Fibroblast of upper back skin (primary cell): ENCODE measurements at regions not wholly inside any gene's neighbourhood (a gene's known extent, or its start where the extent isn't known, plus 50 kb on each side); places are given as distances from the start of the nearest gene placed in this dataset.
"Not testable (repeated sequence)": the region's sequence is repeated elsewhere in the genome, so short reads cannot be mapped to it uniquely, and the experiment has no call there.

Experiments
- DNase-seq: peaks from one replicate; pipeline ENCODE4 v3.0.0-alpha.2; 2013

- DNase-seq, result no peak
These were observed 178.8 kb downstream of the RPRM start for GRCh38 chr2:153299809-153300208.

- no peak for DNase-seq
These were observed 179.3 kb downstream of the RPRM start for GRCh38 chr2:153299217-153299616.

- DNase-seq, result no peak
These were observed 184.3 kb downstream of the RPRM start for GRCh38 chr2:153294199-153294786.

GRCh38 chr2:153291718-153292117 lies 186.8 kb downstream of the RPRM start:
- DNase-seq, result no peak

DNA sequence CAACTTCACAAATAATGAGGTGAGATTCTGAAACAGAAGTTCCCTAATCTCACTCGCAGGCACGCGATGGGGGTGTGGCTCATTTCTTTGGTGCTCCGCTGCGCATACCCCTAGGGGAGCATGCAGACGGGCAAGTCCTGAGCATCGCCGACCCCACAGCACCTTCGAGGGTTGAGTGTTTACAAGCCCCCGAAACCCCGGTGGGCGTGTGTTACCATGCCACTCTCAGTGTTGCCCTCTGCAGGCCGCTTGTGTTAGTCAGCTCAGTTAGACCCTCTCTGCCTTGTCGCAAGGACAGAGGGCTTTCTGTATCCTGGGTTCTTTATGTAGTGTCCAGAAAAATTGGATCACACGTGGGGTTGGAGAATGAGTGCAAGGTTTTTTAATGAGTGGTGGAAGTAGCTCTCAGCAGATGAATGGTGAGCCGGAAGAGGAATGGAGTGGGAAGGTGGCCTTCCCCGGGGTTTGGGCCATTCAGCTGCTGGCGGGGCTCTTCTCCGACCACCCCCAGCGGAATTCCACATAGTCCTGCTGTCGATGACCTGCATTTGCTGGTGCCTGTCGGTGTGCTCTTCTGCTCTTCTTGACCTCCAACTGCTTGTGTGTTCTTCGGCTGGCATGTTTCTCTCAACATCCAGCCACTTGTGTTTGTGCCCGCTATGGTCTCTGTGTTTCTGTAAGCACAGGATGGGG lies 191.3 kb downstream of the RPRM start:
- no peak for DNase-seq

DNA sequence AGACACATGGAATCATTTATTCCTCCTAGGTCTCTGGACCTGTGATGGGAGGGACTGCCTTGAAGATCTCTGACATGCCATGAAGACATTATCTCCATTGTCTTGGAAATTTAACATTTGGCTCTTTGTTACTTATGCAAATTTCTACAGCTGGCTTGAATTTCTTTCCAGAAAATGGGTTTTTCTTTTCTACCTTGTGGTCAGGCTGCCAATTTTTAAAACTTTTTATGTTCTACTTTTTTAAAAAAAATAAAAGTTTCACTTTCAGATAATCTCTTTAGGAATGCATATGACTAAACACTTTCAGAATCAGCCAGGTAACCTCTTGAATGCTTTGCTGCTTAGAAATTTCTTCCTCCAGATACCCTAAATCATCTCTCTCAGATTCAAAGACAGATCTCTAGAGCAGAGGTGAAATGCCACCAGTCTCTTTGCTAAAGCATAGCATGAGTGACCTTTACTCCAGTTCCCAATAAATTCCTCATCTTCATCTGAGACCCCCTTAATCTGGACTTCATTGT lies 209.6 kb downstream of the RPRM start:
- DNase-seq, result no peak

DNA sequence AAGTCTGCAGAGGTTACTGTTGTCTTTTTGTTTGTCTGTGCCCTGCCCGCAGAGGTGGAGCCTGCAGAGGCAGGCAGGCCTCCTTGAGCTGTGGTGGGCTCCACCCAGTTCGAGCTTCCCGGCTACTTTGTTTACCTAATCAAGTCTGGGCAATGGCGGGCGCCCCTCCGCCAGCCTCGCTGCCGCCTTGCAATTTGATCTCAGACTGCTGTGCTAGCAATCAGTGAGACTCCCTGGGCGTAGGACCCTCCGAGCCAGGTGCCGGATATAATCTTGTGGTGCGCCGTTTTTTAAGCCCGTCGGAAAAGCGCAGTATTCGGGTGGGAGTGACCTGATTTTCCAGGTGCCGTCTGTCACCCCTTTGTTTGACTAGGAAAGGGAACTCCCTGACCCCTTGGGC lies 221.7 kb downstream of the RPRM start:
- DNase-seq, result not testable (repeated sequence)

GRCh38 chr2:153246636-153247035 lies 231.9 kb downstream of the RPRM start:
- not testable (repeated sequence) for DNase-seq

GRCh38 chr2:153235516-153235915 lies 243.0 kb downstream of the RPRM start:
- DNase-seq, result no peak

DNA sequence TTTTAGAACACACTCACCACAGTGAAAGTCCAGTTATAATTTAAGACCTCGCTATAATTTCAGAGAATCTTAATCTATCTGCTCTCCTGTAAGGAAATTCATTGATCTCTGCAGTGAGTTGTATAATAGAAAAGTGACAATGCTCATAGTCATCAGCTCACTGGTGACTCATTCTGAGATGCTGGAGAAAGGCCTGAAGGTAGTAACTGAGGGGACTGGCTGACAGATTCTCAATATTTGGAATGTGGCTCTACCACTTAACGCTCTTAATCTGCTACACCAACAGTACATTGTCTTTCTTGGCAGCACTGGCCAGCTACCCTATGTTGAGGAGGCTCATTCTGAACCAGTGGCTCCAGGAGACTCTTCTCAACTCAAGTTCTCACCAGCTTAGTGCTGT lies 246.1 kb downstream of the RPRM start:
- no peak for DNase-seq

DNA sequence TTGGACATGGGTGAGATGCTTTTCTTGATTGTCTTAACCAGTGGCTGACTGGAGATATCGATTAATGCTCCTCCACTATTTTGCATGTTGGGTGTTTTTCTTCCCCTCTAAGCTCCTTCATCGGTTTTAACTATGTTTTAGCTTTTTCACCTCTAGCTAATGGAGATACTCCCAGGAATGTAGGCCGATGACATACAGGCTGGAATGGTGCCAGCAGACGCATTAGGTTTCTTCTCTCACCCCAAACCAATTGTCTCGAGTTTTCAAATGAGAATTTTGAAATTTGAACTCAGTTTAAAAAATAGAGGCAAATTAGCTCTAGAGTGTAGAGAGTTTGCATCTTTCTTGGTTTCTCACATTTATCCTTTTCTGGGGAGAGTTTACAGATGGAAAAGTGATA lies 247.6 kb downstream of the RPRM start:
- no peak for DNase-seq

DNA sequence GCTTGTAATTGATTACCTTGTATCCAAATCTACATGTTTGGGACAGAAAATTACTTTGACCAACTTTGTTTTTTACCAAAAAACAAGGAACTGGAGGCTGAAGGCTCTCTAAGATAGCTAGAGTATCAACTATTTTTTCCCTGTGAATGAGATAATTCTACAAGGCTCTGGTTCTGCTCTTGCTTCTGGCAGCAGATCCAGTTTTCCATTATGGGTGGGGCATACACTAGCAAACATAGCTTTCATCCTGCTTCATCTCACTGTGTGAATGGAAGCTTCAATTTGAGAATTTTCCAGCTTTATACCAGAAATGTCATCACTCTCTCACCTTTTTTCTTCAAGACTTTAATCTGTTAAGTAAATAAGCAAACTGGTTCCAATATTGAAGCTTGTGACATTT lies 249.7 kb downstream of the RPRM start:
- DNase-seq, result no peak

- DNase-seq, result no peak
These were observed 250.6 kb downstream of the RPRM start for GRCh38 chr2:153227981-153228380.

DNA sequence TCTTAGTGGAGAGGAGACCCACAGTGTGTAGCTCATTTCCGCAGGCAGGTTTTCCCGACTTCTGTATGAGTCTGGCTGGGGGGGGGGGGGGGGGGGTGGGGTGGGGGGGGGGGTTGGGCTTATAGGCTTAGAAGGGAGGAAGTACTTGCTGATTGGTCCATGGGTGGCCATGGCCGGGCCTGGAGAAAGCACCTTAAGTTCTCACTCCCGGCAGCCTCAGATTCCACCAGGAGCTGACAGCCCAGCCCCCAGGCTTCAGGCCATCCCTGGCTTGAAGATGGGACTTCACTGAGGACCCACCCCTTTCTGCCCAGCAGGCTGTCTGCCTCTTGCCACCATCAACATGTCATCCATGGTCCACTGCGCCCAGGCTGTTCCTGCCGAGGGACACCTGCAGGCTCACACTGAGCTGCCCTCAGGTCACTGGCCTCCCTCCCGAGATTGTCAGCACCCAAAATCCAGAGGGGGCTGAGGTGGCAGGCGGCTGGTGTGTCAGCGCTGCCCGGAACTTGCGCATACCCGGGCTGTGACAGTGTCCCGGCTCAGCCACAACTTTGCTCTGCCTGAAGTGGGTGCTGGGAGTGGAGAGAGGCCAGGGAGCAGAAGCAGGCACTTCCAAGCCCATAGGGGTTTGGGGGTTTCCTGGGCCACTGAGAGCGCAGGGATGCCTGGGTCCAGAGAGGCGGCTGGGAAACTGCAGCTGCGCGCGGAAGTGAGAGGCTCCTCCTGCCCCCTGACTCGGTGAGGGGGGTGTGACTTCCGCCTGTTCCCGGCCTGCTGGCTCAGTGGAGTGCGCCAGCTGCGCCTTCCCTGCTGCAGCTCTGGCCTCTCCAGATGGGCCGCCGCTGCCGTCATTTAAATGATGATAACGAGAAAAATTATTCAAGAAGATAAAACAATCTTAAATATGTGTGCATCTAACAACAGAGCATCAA lies 256.1 kb downstream of the RPRM start:
- no peak for DNase-seq

- no peak for DNase-seq
These were observed 257.1 kb downstream of the RPRM start for GRCh38 chr2:153221506-153221905.

DNA sequence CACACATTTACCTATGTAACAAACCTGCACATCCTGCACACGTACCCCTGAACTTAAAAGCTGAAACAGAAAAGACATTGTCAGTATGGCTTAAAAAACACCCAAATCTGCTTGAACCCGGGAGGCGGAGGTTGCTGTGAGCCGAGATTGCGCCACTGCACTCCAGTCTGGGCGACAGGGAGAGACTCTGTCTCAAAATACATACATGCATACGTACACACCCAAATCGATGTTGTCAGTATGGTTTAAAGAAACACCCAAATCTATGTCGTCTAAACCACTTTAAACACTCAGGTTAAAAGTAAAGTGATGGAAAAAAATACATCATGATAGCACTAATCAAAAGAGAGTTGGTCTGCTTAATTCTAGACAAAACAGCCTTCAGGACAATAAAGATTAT lies 257.5 kb downstream of the RPRM start:
- no peak for DNase-seq

DNA sequence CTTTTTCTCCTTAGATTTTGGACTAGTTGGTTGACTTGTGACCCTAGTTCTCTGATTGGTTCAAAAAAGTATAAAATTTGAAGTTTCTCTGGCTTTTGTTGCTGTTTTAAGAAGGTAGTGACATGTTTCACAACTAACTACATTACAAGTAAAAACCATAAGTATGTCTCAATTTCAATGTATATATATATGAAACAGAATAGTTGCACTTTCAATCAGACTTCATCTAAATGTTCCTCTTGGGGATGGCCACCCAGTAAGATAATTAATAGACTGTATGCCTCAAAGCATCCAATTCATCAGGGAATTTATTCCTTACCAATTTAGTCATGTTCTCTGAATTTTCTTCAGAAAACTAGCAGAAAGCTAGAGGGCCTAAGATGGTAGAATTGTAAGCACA lies 259.7 kb downstream of the RPRM start:
- no peak for DNase-seq

GRCh38 chr2:153214337-153214736 lies 264.2 kb downstream of the RPRM start:
- no peak for DNase-seq

DNA sequence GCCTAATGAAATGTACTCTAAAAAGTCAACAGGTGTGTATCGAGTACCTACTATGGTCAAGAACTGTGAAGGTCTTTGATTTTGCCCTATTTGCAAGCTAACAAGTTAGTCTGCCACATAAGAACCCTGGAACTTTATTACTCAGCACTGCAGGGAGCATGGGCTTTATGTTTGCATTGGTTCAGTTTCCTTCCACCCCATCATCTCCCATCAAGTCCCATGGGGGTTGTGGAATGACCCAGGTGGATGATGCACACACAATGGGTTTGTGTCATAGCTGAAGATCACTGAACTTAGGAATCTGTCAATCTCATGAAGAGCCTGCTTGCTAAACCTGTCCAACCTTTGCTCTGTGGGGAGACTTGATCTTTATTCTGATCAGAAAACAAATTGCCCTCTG lies 265.5 kb downstream of the RPRM start:
- DNase-seq, result no peak

DNA sequence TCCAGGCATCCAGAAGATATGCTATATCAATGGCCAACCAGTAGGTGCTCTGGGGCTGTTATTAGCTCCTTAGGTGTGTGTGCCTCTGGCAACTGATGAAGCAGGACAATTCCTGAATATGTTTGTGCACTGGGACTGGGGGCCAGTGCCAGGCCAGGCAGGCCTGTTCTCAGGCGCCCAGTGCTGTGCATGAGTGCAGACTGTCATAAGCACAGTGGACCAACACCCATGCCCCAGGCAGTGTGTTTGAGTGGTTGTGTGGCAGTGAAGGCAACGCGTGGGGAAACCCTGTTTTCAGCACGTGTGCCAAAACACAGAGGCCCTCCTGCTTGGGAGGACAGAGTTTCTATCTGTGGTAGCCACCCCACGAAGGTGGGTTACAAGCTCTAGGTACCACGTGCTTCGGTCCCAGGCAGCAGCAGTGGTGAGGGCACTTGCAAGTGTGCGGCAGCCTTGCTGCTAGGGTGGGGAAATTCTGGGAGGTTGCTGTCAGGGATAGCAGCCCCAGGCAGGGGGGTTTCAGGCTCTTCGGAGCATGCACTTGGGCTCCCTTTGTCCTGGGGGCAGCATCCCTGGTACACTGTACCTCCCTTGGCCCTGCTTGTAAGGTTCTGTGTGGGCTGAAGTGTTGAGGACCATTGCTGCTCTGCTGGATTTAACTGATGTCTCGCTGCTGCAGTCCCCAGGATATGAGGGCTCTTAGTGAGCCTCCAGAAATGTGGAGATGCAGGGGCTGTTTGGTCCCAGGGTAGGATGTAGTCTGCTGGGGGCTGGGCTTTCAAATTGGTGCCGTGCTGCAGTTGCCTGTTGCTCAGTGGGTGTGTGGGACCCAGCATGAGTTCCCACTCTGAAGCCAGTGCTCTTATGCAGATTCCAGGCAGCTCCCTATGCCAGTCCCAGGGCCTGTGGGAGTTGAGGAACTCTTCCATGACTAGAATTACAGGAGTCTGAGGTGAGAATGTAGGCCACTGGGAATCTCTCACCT lies 280.9 kb downstream of the RPRM start:
- no peak for DNase-seq

GRCh38 chr2:153196378-153197058 lies 282.0 kb downstream of the RPRM start:
- no peak for DNase-seq

DNA sequence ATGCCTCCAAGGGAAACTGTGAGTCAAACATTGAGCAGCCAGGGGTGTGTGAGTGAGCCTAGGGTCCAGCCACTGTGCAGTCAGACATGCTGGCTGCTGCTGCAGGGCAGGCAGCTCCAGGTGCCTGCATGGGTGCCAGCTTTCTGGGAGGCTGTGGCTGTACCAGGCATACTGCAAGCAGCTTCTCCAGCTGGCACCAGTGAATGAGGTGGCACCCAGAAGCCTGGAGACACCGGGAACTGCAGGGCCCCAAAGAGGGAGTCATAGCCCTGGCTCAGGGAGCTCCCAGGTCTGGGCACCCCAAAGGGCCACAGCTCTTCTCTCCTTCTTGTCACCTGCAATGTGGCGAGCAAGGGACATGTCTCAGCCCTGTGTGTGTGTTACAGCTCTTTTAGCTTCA lies 283.2 kb downstream of the RPRM start:
- no peak for DNase-seq
